Choroid plexus epithelial cell (primary cell): ENCODE measurements at regions not wholly inside any gene's neighbourhood (a gene's known extent, or its start where the extent isn't known, plus 50 kb on each side); places are given as distances from the start of the nearest gene placed in this dataset.
"Not testable (repeated sequence)": the region's sequence is repeated elsewhere in the genome, so short reads cannot be mapped to it uniquely, and the experiment has no call there.

Source experiments
- DNase-seq: peaks from one replicate; pipeline ENCODE4 v3.0.0-alpha.2; 2010; ENCODE audit warnings: low read depth
- H3K4me3 ChIP-seq: 2 replicates; pipeline ENCODE4 v1.5.1; 2011; ENCODE audit warnings: low read depth, mild to moderate bottlenecking, control low read depth, low read length, moderate library complexity
- TF ChIP-seq, protein P1 (sequence below): conservative IDR thresholded peaks from 2 replicates; pipeline ENCODE4 v1.5.1; 2011; ENCODE audit warnings: low read depth, mild to moderate bottlenecking, control low read depth, inconsistent platforms, low read length, moderate library complexity

DNA sequence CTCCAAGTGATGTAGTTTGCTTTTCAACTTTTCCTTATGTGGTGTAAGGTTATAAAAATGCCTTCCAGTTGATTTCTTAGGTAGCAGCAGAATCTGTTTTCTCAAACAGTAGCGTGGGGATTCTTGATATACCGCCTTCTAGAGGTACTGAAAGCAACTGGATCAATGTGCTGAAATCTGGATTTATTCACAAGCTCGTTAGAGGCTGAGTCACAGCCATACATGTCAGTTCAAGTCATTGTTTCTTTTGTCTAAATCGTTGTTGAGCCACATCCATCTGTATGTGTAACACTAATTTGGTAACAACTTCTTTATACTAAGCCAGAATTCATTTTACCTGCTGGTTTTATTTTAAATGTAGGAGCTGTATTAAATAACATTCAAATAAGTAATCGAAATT, 200.0 kb upstream of the MAD2L1 start:
- TF ChIP-seq, protein P1, sequence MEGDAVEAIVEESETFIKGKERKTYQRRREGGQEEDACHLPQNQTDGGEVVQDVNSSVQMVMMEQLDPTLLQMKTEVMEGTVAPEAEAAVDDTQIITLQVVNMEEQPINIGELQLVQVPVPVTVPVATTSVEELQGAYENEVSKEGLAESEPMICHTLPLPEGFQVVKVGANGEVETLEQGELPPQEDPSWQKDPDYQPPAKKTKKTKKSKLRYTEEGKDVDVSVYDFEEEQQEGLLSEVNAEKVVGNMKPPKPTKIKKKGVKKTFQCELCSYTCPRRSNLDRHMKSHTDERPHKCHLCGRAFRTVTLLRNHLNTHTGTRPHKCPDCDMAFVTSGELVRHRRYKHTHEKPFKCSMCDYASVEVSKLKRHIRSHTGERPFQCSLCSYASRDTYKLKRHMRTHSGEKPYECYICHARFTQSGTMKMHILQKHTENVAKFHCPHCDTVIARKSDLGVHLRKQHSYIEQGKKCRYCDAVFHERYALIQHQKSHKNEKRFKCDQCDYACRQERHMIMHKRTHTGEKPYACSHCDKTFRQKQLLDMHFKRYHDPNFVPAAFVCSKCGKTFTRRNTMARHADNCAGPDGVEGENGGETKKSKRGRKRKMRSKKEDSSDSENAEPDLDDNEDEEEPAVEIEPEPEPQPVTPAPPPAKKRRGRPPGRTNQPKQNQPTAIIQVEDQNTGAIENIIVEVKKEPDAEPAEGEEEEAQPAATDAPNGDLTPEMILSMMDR = no peak
- H3K4me3 ChIP-seq = no peak overlapping the region
- DNase-seq = no peak

DNA sequence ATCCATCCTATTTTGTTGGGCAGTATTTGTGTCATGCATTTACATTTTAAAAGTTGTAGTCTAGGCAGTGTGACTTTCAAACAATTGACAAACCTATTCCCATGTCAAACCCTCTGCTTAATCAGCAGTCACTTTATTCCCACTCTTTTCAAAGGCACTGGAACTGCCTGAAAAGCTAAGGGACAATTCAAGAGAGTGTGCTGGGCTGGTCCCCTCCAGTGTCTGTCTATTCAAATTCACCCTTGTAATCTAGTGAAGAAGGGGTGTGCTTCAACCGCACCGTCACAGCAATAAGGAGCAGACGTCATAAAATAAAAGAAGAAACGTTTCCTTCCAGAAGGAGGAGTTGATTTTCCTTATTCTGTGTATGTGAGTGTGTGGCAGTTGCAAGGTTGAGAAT, 197.0 kb upstream of the MAD2L1 start:
- DNase-seq = no peak
- H3K4me3 ChIP-seq = no peak overlapping the region
- TF ChIP-seq, protein P1 = no peak

DNA sequence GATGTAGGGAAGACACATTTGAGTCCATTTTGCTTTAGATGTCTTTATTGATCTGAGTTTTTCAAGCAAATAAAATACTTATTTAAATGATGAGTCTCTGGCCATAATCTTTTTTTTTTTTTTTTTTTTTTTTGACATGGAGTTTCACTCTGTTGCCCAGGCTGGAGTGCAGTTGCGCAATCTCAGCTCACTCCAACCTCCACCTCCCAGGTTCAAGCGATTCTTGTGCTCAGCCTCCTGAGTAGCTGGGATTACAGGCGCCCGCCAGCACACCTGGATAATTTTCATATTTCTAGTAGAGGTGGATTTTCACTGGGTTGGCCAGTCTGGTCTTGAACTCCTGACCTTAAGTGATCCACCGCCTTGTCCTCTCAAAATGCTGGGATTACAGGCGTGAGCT, 194.5 kb upstream of the MAD2L1 start:
- TF ChIP-seq, protein P1 = no peak
- H3K4me3 ChIP-seq = no peak overlapping the region
- no peak for DNase-seq

DNA sequence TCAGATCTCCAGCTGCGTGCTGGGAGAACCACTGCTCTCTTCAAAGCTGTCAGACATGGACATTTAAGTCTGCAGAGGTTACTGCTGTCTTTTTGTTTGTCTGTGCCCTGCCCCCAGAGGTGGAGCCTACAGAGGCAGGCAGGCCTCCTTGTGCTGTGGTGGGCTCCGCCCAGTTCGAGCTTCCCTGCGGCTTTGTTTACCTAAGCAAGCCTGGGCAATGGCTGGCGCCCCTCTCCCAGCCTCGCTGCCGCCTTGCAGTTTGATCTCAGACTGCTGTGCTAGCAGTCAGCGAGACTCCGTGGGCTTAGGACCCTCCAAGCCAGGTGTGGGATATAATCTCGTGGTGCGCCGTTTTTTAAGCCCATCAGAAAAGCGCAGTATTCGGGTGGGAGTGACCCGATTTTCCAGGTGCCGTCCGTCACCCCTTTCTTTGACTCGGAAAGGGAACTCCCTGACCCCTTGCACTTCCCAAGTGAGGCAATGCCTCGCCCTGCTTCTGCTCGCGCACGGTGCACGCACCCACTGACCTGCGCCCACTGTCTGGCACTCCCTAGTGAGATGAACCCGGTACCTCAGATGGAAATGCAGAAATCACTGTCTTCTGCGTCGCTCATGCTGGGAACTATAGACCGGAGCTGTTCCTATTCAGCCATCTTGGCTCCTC, 189.6 kb upstream of the MAD2L1 start:
- not testable (repeated sequence) for DNase-seq, H3K4me3 ChIP-seq

DNA sequence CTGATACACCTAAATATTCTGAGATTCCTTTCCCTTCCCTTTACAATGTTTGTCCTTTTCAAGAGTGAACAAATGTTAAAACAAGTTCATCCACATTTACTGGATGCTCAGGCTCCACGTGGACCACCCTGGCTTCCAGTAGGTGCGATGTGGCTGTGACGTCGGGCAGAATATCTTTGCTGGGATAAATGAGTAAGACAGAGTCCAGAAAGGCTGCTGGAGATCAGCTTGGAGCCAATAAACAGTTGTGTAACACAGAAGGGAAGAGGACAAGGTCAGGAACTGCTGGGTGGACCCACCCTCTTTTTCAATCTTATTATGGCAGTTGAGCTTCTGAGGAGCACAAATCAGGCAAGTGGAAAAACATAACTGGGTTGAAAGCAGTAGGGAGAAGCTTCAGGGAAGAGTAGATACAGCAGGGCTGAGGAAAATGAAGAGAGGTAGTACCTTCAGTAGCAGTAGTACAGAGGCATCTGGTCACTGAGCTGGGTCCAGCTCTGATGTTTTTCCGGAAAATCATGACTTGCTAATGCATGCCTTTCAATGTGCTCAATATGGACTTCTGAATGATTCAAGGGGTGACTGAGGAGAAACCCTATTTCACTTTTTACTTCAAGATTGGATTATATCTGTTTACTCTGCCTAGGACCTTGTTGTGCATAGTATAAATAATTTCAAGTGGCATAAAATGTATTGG, 171.8 kb upstream of the MAD2L1 start:
- no peak for DNase-seq
- TF ChIP-seq, protein P1 = no peak
- no peak overlapping the region for H3K4me3 ChIP-seq

DNA sequence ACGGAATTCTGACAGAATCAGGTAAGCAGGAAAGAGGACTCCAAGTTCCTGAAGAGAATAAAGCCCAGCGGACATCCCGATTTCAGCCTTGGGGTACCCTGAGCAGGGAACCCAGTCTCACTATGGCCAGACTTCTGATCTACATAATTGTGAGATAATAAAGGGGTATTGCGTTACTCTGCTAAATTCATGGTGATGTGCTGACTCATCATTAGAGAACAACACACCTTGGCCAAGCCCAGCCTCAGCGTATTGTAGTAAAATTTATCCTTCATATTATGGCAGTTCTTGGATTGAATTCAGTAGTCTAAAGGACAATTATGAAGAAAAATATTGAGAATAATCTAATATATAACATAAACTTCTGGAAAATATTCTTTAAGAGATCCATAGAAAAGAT, 170.2 kb upstream of the MAD2L1 start:
- no peak overlapping the region for H3K4me3 ChIP-seq
- TF ChIP-seq, protein P1 = no peak

DNA sequence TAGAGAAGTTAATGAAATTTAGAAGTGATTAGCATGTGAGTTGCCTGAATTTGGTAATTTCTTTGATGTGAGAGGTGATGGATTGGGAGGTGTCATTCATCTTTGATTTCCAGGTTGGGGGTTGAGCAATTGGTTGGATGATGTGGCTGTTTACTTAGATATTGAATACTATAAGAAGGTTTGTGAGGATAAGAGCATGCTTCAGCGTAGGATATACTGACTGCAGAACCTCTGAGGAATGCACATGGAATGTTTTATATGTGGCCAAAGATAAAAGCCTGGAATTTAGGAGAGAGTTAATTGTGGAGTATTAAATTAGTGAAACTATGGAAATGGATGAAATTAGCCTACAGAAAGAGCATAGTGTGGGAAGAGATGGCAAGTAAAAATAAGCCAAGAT, 165.4 kb upstream of the MAD2L1 start:
- DNase-seq = peak; percentile 31
- TF ChIP-seq, protein P1 = no peak
- H3K4me3 ChIP-seq = no peak overlapping the region

More for the DNA sequence above, 170.2 kb upstream of the MAD2L1 start:
- no peak for DNase-seq
